Caco-2 (cell line): ENCODE measurements at regions not wholly inside any gene's neighbourhood (a gene's known extent, or its start where the extent isn't known, plus 50 kb on each side); places are given as distances from the start of the nearest gene placed in this dataset.

Experiments used
- BruUV-seq: library from RNA; stranded (reverse); fragments of 400-500 nt; replicated peaks from 2 replicates; lab custom pipeline; 2021; lab: Mats Ljungman, UMichigan
- CTCF ChIA-PET: fragments of 300-600 bp; sonication (Branson Sonifier 250); formaldehyde crosslinking; loops from one replicate; lab custom pipeline; 2022; ENCODE audit warnings: antibody characterized with exemption; lab: Charles Lee
- POLR2A ChIA-PET: fragments of 300-600 bp; sonication (Branson Sonifier 250); formaldehyde crosslinking; loops from one replicate; lab custom pipeline; 2022; ENCODE audit warnings: antibody characterized with exemption; lab: Charles Lee
- DNase-seq, 2 experiments: peaks; one replicate each; pipeline versions ENCODE4 v3.0.0 to v3.0.0-alpha.2; 2020 to 2022
- H3K27me3 ChIP-seq: replicated peaks from 2 replicates; pipeline ENCODE4 v1.6.0; 2011; ENCODE audit warnings: low read length; ENCODE audit not compliant: control insufficient read depth, insufficient read depth
- H3K36me3 ChIP-seq: 2 replicates; pipeline ENCODE4 v1.5.1; 2011; ENCODE audit warnings: low read length; ENCODE audit not compliant: control insufficient read depth, insufficient read depth
- H3K4me1 ChIP-seq: fragments of 250-450 bp; sonication (Bioruptor Pico); 2 replicates; pipeline ENCODE4 v1.5.1; 2020; ENCODE audit warnings: mild to moderate bottlenecking
- H3K4me3 ChIP-seq: 2 replicates; pipeline ENCODE4 v1.5.1; 2011; ENCODE audit warnings: low read depth, mild to moderate bottlenecking, control low read depth, low read length
- H3K9me3 ChIP-seq: fragments of 250-450 bp; sonication (Bioruptor Pico); 2 replicates; pipeline ENCODE4 v1.5.1; 2020; ENCODE audit warnings: mild to moderate bottlenecking, moderate library complexity
- H3K27ac Mint-ChIP-seq: one replicate; pipeline ENCODE4 v1.8.0; 2022; ENCODE audit warnings: mixed read lengths; ENCODE audit not compliant: unreplicated experiment
- H3K27me3 Mint-ChIP-seq: one replicate; pipeline ENCODE4 v1.8.0; 2022; ENCODE audit warnings: mixed read lengths; ENCODE audit not compliant: insufficient read depth, unreplicated experiment
- H3K36me3 Mint-ChIP-seq: one replicate; pipeline ENCODE4 v1.8.0; 2022; ENCODE audit warnings: mild to moderate bottlenecking, mixed read lengths; ENCODE audit not compliant: insufficient read depth, unreplicated experiment
- H3K4me1 Mint-ChIP-seq: one replicate; pipeline ENCODE4 v1.8.0; 2022; ENCODE audit warnings: low read depth, mixed read lengths; ENCODE audit not compliant: unreplicated experiment
- H3K4me3 Mint-ChIP-seq: one replicate; pipeline ENCODE4 v1.8.0; 2022; ENCODE audit warnings: mild to moderate bottlenecking, moderate library complexity, mixed read lengths; ENCODE audit not compliant: unreplicated experiment
- H3K9me3 Mint-ChIP-seq: one replicate; pipeline ENCODE4 v1.8.0; 2022; ENCODE audit warnings: mixed read lengths; ENCODE audit not compliant: unreplicated experiment
- CTCF ChIP-seq, 2 experiments: fragments of 200-600 bp in 1 of 2; IDR thresholded peaks; 1 replicate in 1 of 2; 2 replicates in 1 of 2; pipeline versions ENCODE4 v1.5.1 to v1.8.0; 2011 to 2022; ENCODE audit warnings: antibody characterized with exemption in 1 of 2, control low read depth in 1 of 2, inconsistent platforms in 1 of 2, low read depth in 1 of 2, low read length in 1 of 2, mild to moderate bottlenecking in 1 of 2, moderate library complexity in 1 of 2; ENCODE audit not compliant: insufficient read depth in 1 of 2, severe bottlenecking in 1 of 2, unreplicated experiment in 1 of 2
- intact Hi-C: fragments of 100-400 bp; cut with micrococcal nuclease; formaldehyde crosslinking; loops from one replicate; pipeline ENCODE4 v1.10.0; 2022; ENCODE audit not compliant: unreplicated experiment

GRCh38 chr5:12099296-12099695 lies 195.1 kb upstream of the CTNND2 start:
- H3K4me1 ChIP-seq, result no peaks in the 10 kb centered on the region
- intact Hi-C loops, result no loop called here
- Mint-ChIP-seq H3K4me3 (no peak overlapping the region), H3K4me1 (no peaks in the 10 kb centered on the region), H3K36me3 (no peaks in the 10 kb centered on the region), H3K27me3 (no peaks in the 10 kb centered on the region), H3K27ac (no peak overlapping the region), H3K9me3 (no peaks in the 10 kb centered on the region)
- no peak for DNase-seq
- BruUV-seq, result no TSS peak
- H3K27me3 ChIP-seq, result no peaks in the 10 kb centered on the region
- POLR2A ChIA-PET, result no interaction called here
- CTCF ChIA-PET, result no interaction called here
- H3K9me3 ChIP-seq, result no peaks in the 10 kb centered on the region
- no peaks in the 10 kb centered on the region for H3K36me3 ChIP-seq
- TF ChIP-seq CTCF (IDR thresholded peaks at IDR 0.05; ENCODE audit: insufficient read depth in 1 of 2, low read depth in 1 of 2, low read length in 1 of 2, severe bottlenecking in 1 of 2, unreplicated experiment in 1 of 2), result no peak
- H3K4me3 ChIP-seq, result no peak overlapping the region

GRCh38 chr5:12095808-12096281 lies 191.6 kb upstream of the CTNND2 start:
- Mint-ChIP-seq H3K4me1 (no peaks in the 10 kb centered on the region), H3K9me3 (peaks cover 8% of the 10 kb centered on the region), H3K27ac (no peak overlapping the region), H3K4me3 (no peak overlapping the region), H3K27me3 (no peaks in the 10 kb centered on the region), H3K36me3 (no peaks in the 10 kb centered on the region)
- ChIA-PET POLR2A (no interaction called here), CTCF (no interaction called here)
- Histone ChIP-seq H3K27me3 (no peaks in the 10 kb centered on the region), H3K4me3 (no peak overlapping the region), H3K4me1 (no peaks in the 10 kb centered on the region), H3K9me3 (no peaks in the 10 kb centered on the region), H3K36me3 (no peaks in the 10 kb centered on the region)
- intact Hi-C loops, result no loop called here
- BruUV-seq, result no TSS peak
- no peak for DNase-seq
- no peak for TF ChIP-seq CTCF (IDR thresholded peaks at IDR 0.05; ENCODE audit: insufficient read depth in 1 of 2, low read depth in 1 of 2, low read length in 1 of 2, severe bottlenecking in 1 of 2, unreplicated experiment in 1 of 2)

GRCh38 chr5:12093586-12093985 lies 189.3 kb upstream of the CTNND2 start:
- Histone ChIP-seq H3K9me3 (no peaks in the 10 kb centered on the region), H3K27me3 (no peaks in the 10 kb centered on the region), H3K4me1 (no peaks in the 10 kb centered on the region), H3K36me3 (no peaks in the 10 kb centered on the region), H3K4me3 (no peak overlapping the region)
- peaks cover 8% of the 10 kb centered on the region for H3K9me3 Mint-ChIP-seq
- ChIA-PET POLR2A (no interaction called here), CTCF (no interaction called here)
- no TSS peak for BruUV-seq
- no peak for TF ChIP-seq CTCF (IDR thresholded peaks at IDR 0.05; ENCODE audit: insufficient read depth in 1 of 2, low read depth in 1 of 2, low read length in 1 of 2, severe bottlenecking in 1 of 2, unreplicated experiment in 1 of 2)
- no peak overlapping the region for H3K4me3 Mint-ChIP-seq
- intact Hi-C loops, result no loop called here
- H3K4me1 Mint-ChIP-seq, result no peaks in the 10 kb centered on the region
- no peaks in the 10 kb centered on the region for H3K27me3 Mint-ChIP-seq
- no peak for DNase-seq
- no peak overlapping the region for H3K27ac Mint-ChIP-seq
- H3K36me3 Mint-ChIP-seq, result no peaks in the 10 kb centered on the region
